BLaER1 treated with 17β-estradiol and CSF1 and Interleukin-3, amounts not matched to agents 10 nM and 100 nM (cell line): ENCODE measurements at regions not wholly inside any gene's neighbourhood (a gene's known extent, or its start where the extent isn't known, plus 50 kb on each side); places are given as distances from the start of the nearest gene placed in this dataset.

Experiments
- H3K27ac ChIP-seq, 11 experiments: shearing (Covaris generic); formaldehyde crosslinking; 2 replicates each; pipeline ENCODE4 v1.8.1; 2022
- H3K27me3 ChIP-seq, 11 experiments: shearing (Covaris generic); formaldehyde crosslinking; 2 replicates each; pipeline ENCODE4 v1.8.1; 2022
- H3K36me3 ChIP-seq, 11 experiments: shearing (Covaris generic); formaldehyde crosslinking; 2 replicates each; pipeline ENCODE4 v1.8.1; 2022
- H3K4me1 ChIP-seq, 10 experiments: shearing (Covaris generic); formaldehyde crosslinking; 2 replicates each; pipeline ENCODE4 v1.8.1; 2022
- H3K4me2 ChIP-seq, 11 experiments: shearing (Covaris generic); formaldehyde crosslinking; 2 replicates each; pipeline ENCODE4 v1.8.1; 2022
- H3K4me3 ChIP-seq, 10 experiments: shearing (Covaris generic); formaldehyde crosslinking; 2 replicates each; pipeline ENCODE4 v1.8.1; 2022
- H3K9ac ChIP-seq, 11 experiments: shearing (Covaris generic); formaldehyde crosslinking; 2 replicates each; pipeline ENCODE4 v1.8.1; 2022
- H3K9me3 ChIP-seq, 11 experiments: shearing (Covaris generic); formaldehyde crosslinking; replicated peaks in 1 of 11; 2 replicates each; pipeline ENCODE4 v1.8.1; 2022
- H4K20me1 ChIP-seq, 11 experiments: shearing (Covaris generic); formaldehyde crosslinking; 2 replicates each; pipeline ENCODE4 v1.8.1; 2022
- Cebpa-rat ChIP-seq, 11 experiments: shearing (Covaris generic); IDR thresholded peaks; 2 replicates each; pipeline ENCODE4 v1.8.1; 2022

DNA sequence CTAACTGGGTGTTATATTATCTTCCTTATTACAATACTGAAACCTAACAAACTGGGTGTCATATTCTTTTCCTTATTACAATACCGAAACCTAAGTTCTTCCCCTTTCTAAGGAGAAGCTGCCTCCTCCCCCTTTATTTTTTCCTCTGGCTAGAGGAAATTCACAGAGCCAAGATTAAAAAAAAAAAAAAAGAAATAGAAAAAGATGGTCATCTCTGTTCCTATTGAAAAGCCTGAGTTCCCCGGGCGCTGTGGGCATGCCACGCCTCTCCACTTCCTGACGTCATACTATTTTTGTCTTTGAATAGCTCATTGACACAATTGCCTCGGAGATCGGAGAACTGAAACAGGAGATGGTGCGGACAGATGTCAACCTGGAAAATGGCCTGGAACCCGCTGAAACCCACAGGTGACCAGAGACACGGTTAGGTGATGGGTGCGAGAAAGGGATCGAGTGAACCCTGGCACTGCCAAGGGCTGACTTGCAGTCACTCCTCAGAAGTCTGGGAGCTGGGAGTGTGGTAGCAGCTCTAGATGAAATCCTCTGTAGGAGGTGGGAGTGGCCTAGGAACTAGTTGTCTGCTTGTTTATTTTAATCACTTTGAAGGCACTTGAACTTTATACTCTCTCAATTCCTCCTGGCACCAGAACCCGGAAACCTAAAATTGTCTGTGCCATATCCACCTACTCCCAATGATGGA is 82.2 kb upstream of the NAA20 start:
- peaks cover 0 to 28% (median 0%) of the 10 kb centered on the region in 11 experiments; a peak in 4 of 22 replicates for H4K20me1 ChIP-seq
- peaks cover 0 to 19% (median under 1%) of the 10 kb centered on the region in 11 experiments; a peak in 10 of 22 replicates for H3K36me3 ChIP-seq
- TF ChIP-seq Cebpa-rat (IDR thresholded peaks at IDR 0.05): no peak
- H3K4me3 ChIP-seq: peak overlapping the region; percentile 28 to 72 (median 60); a peak in 19 of 20 replicates
- H3K4me2 ChIP-seq: peak overlapping the region; percentile 78 to 95 (median 92)
- H3K9me3 ChIP-seq: no peaks in the 10 kb centered on the region
- H3K9ac ChIP-seq: peak overlapping the region; percentile 68 to 89 (median 80)
- H3K27ac ChIP-seq: peak overlapping the region; percentile 80 to 92 (median 87)
- H3K4me1 ChIP-seq: peaks cover 72 to 97% (median 87%) of the 10 kb centered on the region in 10 experiments
- H3K27me3 ChIP-seq: no peaks in the 10 kb centered on the region

DNA sequence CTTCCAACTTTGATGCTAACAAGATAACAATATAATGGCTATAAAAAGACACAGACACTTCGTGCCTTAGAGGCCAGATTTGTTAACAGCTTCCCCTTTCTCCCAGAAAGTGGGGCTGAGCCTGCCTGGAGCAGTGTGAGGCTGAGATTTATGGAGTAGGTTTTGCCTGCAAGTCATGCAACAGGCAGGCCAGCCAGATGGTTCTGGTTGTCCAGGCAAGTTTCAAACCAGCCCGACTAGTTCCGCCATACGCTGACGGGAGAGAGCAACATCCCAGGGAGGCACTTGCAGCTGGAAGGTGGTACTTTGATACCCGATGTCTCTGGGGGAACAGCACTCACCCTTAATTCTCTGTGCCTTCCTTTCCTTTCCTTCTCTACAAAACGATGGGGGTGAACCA is 81.3 kb upstream of the NAA20 start:
- Histone ChIP-seq H3K27ac (peak overlapping the region; percentile 80 to 92 (median 87)), H3K4me3 (peak overlapping the region in 9 of 10 experiments; percentile 53 to 72 (median 64); a peak in 18 of 20 replicates)

DNA sequence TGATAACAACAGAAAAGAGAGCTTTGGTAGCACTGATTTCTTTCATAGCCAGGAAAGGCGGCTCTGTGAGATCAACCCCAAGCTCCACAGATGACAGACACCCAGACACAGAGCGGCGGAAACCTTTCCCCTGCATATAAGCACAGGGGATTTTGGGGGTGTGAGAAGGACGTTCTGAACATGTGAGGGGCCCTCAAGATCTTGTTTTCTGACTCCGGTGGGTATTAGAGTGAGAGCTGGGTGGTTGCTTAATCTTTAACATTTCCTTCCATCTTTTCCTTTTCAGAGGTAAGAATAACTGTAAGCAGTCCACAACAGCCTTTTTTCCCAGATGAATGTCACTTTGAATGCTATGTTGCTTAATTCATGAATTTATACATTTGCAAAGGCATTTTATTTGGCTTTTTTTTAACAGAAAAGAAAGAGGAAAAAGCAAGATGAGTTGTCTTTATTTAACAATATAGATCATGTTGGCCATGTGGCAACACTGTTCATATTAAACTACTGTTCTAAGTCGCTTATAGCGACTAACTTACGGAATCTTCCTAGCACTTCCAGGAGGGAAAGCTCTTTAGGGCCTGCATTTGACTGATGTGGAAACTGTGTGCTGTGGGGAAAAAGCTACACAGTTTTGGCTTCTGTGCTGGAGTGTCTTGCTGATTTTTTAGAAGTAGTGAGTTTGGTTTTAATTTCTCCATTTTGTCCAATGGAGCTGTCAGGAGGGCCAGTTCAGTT is 80.5 kb upstream of the NAA20 start:
- Histone ChIP-seq H3K4me1 (peaks cover 72 to 100% (median 93%) of the 10 kb centered on the region in 10 experiments), H3K36me3 (peaks cover 0 to 36% (median 10%) of the 10 kb centered on the region in 11 experiments; a peak in 10 of 22 replicates), H3K27me3 (no peaks in the 10 kb centered on the region), H3K4me3 (peak overlapping the region in 9 of 10 experiments; percentile 53 to 72 (median 64); a peak in 18 of 20 replicates), H3K9ac (peak overlapping the region; percentile 68 to 89 (median 80)), H3K4me2 (peak overlapping the region; percentile 78 to 95 (median 92)), H3K9me3 (peaks cover 0 to 5% (median 0%) of the 10 kb centered on the region in 11 experiments; a peak in 1 of 22 replicates), H4K20me1 (peaks cover 0 to 45% (median 0%) of the 10 kb centered on the region in 11 experiments; a peak in 6 of 22 replicates), H3K27ac (peak overlapping the region; percentile 80 to 92 (median 87))
- TF ChIP-seq Cebpa-rat (IDR thresholded peaks at IDR 0.05): peak in 1 of 11 experiments; percentile 39; a peak in 1 of 22 replicates

More for the DNA sequence above, 81.3 kb upstream of the NAA20 start:
- Histone ChIP-seq H3K27me3 (no peaks in the 10 kb centered on the region), H3K36me3 (peaks cover 0 to 28% (median 9%) of the 10 kb centered on the region in 11 experiments; a peak in 10 of 22 replicates), H3K4me1 (peaks cover 72 to 97% (median 87%) of the 10 kb centered on the region in 10 experiments), H3K4me2 (peak overlapping the region; percentile 78 to 95 (median 92)), H3K9ac (peak overlapping the region; percentile 68 to 89 (median 80)), H3K9me3 (peaks cover 0 to 3% (median 0%) of the 10 kb centered on the region in 11 experiments; a peak in 1 of 22 replicates), H4K20me1 (peaks cover 0 to 37% (median 0%) of the 10 kb centered on the region in 11 experiments; a peak in 6 of 22 replicates)
- TF ChIP-seq Cebpa-rat (IDR thresholded peaks at IDR 0.05): no peak

DNA sequence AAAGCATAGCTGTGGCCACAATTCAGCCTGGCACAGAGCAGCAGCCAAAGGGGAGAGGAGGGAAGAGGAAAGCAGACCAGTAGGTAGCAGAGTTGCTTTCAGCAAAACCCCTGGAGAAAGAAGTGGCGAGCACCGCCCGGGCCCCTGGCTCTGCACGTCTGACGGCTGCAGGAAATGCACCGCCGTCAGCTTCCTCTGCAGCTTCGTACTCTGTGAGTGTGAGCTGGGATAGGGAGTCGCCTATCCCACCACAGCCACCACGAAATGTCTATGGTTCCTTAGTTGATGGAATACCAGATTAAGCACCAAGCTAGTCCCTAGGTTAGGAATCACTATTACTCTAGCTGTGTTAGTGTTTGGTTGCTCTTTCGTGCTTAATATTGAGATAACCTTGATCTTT is 79.9 kb upstream of the NAA20 start:
- peak overlapping the region; percentile 78 to 95 (median 92) for H3K4me2 ChIP-seq

DNA sequence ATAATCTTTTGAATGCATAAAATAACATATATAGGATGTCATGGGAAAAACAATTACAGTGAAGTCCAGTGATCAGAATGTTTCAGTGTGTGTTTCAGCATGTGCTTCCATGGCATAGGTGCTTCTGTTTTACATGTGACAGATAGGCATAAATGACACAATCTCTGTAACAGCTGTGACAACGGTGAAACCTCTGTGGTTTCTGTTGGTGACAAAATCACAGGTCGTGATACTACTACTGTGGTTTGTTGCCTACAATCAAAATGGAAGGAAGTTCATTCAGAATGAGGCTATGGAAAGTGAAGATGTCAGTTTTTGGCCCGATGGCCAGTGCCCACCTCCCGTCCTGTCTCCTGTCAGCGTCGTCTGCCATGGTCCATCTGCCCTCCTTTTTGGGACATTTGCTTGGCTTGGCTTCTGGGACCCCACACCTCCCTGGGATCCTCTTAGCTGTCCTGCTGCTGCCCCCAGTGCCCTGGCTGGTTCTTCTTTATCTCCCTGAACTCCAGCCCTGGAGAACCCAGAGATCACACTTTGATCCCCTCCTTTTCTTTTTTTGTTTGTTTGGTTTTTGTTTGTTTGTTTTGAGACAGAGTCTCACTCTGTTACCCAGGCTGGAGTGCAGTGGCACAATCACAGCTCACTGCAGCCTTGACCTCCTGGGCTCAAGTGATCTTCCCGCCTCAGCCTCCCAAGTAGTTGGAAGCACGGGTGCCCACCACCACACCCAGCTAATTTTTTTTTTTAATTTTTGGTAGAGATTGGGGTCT is 79.3 kb upstream of the NAA20 start:
- Histone ChIP-seq H3K9ac (peak overlapping the region; percentile 68 to 89 (median 80)), H3K36me3 (peaks cover 0 to 46% (median 10%) of the 10 kb centered on the region in 11 experiments; a peak in 10 of 22 replicates), H4K20me1 (peaks cover 0 to 52% (median 0%) of the 10 kb centered on the region in 11 experiments; a peak in 6 of 22 replicates), H3K4me2 (peak overlapping the region; percentile 78 to 95 (median 92)), H3K27me3 (no peaks in the 10 kb centered on the region), H3K27ac (peak overlapping the region; percentile 80 to 92 (median 87); a peak in 21 of 22 replicates), H3K9me3 (peaks cover 0 to 5% (median 0%) of the 10 kb centered on the region in 11 experiments; a peak in 1 of 22 replicates), H3K4me1 (peaks cover 72 to 100% (median 91%) of the 10 kb centered on the region in 10 experiments), H3K4me3 (peak overlapping the region in 9 of 10 experiments; percentile 8 to 72 (median 64); a peak in 17 of 20 replicates)
- peak in 5 of 11 experiments; percentile 43 to 66 (median 47); a peak in 6 of 22 replicates for TF ChIP-seq Cebpa-rat (IDR thresholded peaks at IDR 0.05)

More for the DNA sequence above, 79.9 kb upstream of the NAA20 start:
- Histone ChIP-seq H3K27ac (peak overlapping the region; percentile 80 to 92 (median 87); a peak in 21 of 22 replicates), H3K4me3 (peak overlapping the region in 9 of 10 experiments; percentile 53 to 72 (median 64); a peak in 18 of 20 replicates), H3K36me3 (peaks cover 0 to 42% (median 10%) of the 10 kb centered on the region in 11 experiments; a peak in 10 of 22 replicates), H3K4me1 (peaks cover 72 to 100% (median 92%) of the 10 kb centered on the region in 10 experiments), H3K9ac (peak overlapping the region; percentile 68 to 89 (median 80)), H4K20me1 (peaks cover 0 to 47% (median 0%) of the 10 kb centered on the region in 11 experiments; a peak in 6 of 22 replicates), H3K9me3 (peaks cover 0 to 5% (median 0%) of the 10 kb centered on the region in 11 experiments; a peak in 1 of 22 replicates), H3K27me3 (no peaks in the 10 kb centered on the region)
- no peak for TF ChIP-seq Cebpa-rat (IDR thresholded peaks at IDR 0.05)

DNA sequence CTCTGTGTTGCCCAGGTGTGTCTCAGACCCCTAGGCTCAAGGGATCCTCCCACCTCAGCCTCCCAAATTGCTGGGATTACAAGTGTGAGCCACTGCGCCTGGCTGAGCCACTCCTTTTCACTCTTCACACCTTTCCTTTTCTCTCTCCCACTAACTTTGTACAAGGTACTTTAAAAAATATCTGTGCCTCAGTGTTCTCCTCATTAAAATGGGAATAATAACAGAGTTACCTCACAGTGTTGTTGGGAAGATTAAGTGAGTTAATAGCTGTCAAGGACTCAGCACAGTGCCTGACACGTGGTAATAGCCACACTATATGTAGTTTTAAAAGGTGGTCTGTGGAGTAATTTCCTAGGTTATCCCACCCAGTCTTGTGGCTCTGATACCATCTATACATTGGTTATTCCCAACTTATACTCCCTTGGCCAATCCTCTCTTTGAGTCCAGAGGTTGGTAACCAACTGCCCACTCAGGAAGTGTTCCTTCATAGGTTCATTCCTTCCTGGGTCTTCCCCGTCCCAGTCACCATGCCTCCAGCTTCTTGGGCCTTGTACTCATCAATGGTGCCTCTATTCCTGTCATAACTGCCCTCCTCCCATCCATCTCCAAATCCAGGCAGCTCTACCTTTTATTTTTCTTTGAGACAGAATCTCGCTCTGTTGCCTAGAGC is 78.6 kb upstream of the NAA20 start:
- H3K9me3 ChIP-seq: peaks cover 0 to 5% (median 0%) of the 10 kb centered on the region in 11 experiments; a peak in 1 of 22 replicates
- H3K36me3 ChIP-seq: peaks cover 0 to 47% (median 10%) of the 10 kb centered on the region in 11 experiments; a peak in 10 of 22 replicates
- no peaks in the 10 kb centered on the region for H3K27me3 ChIP-seq
- H3K9ac ChIP-seq: peak overlapping the region; percentile 68 to 89 (median 80); a peak in 19 of 22 replicates
- peaks cover 72 to 100% (median 97%) of the 10 kb centered on the region in 10 experiments for H3K4me1 ChIP-seq
- peak overlapping the region; percentile 80 to 92 (median 87); a peak in 21 of 22 replicates for H3K27ac ChIP-seq
- H3K4me3 ChIP-seq: peak overlapping the region in 5 of 10 experiments; percentile 64 to 72 (median 69); a peak in 9 of 20 replicates
- no peak for TF ChIP-seq Cebpa-rat (IDR thresholded peaks at IDR 0.05)
- peaks cover 0 to 56% (median 0%) of the 10 kb centered on the region in 11 experiments; a peak in 6 of 22 replicates for H4K20me1 ChIP-seq
- peak overlapping the region; percentile 78 to 95 (median 92) for H3K4me2 ChIP-seq

DNA sequence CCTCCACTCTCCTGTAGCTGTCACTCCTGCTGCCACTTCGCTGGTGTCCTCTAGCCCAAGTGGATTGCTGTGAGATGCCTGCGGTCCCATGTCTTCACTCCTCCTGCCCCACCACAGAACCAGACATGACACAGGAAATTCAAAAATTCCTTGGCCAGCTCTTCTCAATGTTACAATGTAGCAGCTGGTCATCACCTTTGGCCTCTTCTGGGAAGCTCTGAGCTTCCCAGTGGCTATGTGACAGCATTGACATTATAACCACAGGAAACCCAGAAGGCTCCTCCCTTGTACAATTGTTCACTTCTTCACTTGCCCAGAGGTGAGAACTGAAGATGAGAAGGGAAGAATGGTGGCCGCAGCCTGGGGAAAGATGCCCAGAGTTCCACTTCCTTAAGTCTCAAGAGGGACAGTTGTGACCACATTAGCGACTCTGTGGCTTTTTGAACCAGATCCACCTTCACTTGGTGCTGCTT is 76.1 kb upstream of the NAA20 start:
- peak overlapping the region in 3 of 11 experiments; percentile 0 to 27 (median 8); a peak in 4 of 22 replicates for H3K9ac ChIP-seq
- no peak for TF ChIP-seq Cebpa-rat (IDR thresholded peaks at IDR 0.05)
- peaks cover 86 to 100% (median 96%) of the 10 kb centered on the region in 10 experiments for H3K4me1 ChIP-seq
- H4K20me1 ChIP-seq: peaks cover 0 to 78% (median 0%) of the 10 kb centered on the region in 11 experiments; a peak in 6 of 22 replicates
- peaks cover 0 to 71% (median 10%) of the 10 kb centered on the region in 11 experiments; a peak in 10 of 22 replicates for H3K36me3 ChIP-seq
- H3K9me3 ChIP-seq: peaks cover 0 to 5% (median 0%) of the 10 kb centered on the region in 11 experiments; a peak in 1 of 22 replicates
- no peaks in the 10 kb centered on the region for H3K27me3 ChIP-seq
- H3K4me2 ChIP-seq: peak overlapping the region; percentile 54 to 95 (median 91)
- H3K4me3 ChIP-seq: peak overlapping the region in 1 of 10 experiments; percentile 23; a peak in 3 of 20 replicates
- H3K27ac ChIP-seq: peak overlapping the region in 10 of 11 experiments; percentile 32 to 90 (median 82); a peak in 21 of 22 replicates
